Breast epithelium (tissue), 3 donors: ENCODE measurements at regions not wholly inside any gene's neighbourhood (a gene's known extent, or its start where the extent isn't known, plus 50 kb on each side); places are given as distances from the start of the nearest gene placed in this dataset.

Source experiments
- POLR2A ChIP-seq: fragments of 450-650 bp; IDR thresholded peaks from one replicate; pipeline ENCODE4 v1.6.1; 2016; ENCODE audit warnings: antibody characterized with exemption, mild to moderate bottlenecking, moderate library complexity
- POLR2AphosphoS5 ChIP-seq, 3 donors: sonication (generic); formaldehyde crosslinking; IDR thresholded peaks; one replicate each; pipeline ENCODE4 v1.6.1; 2017; ENCODE audit warnings: antibody characterized with exemption in 3 of 3
- TF ChIP-seq, protein P1 (sequence below), 3 donors: fragments of 450-650 bp; IDR thresholded peaks; one replicate each; pipeline ENCODE4 v1.5.1; 2016 to 2017; ENCODE audit warnings: antibody characterized with exemption in 3 of 3, mild to moderate bottlenecking in 3 of 3, moderate library complexity in 3 of 3

DNA sequence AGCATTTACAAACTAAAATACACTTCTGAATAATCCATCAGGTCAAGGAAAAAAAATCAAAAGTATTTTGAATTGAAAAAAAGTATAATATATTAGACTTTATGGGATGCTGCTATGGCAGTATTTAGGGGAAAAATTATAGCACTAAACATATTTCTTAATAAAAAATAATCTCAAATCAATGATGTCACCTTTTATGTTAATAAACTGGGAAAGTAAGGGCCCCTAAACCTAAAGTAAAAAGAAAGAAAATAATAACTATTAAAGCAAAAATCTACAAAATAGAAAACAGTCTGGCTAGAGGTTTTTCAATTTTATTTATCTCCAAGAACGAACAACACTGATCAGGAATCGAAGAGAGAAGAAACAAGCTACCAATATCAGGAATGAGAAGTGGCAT is 160.8 kb upstream of the PLXNA2 start:
- TF ChIP-seq, protein P1, sequence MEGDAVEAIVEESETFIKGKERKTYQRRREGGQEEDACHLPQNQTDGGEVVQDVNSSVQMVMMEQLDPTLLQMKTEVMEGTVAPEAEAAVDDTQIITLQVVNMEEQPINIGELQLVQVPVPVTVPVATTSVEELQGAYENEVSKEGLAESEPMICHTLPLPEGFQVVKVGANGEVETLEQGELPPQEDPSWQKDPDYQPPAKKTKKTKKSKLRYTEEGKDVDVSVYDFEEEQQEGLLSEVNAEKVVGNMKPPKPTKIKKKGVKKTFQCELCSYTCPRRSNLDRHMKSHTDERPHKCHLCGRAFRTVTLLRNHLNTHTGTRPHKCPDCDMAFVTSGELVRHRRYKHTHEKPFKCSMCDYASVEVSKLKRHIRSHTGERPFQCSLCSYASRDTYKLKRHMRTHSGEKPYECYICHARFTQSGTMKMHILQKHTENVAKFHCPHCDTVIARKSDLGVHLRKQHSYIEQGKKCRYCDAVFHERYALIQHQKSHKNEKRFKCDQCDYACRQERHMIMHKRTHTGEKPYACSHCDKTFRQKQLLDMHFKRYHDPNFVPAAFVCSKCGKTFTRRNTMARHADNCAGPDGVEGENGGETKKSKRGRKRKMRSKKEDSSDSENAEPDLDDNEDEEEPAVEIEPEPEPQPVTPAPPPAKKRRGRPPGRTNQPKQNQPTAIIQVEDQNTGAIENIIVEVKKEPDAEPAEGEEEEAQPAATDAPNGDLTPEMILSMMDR (IDR thresholded peaks at IDR 0.05): no peak
- TF ChIP-seq POLR2AphosphoS5 (IDR thresholded peaks at IDR 0.05) (no peak), POLR2A (no peak)
